ENCODE measurements at regions not wholly inside any gene's neighbourhood (a gene's known extent, or its start where the extent isn't known, plus 50 kb on each side); places are given as distances from the start of the nearest gene placed in this dataset.

DNA sequence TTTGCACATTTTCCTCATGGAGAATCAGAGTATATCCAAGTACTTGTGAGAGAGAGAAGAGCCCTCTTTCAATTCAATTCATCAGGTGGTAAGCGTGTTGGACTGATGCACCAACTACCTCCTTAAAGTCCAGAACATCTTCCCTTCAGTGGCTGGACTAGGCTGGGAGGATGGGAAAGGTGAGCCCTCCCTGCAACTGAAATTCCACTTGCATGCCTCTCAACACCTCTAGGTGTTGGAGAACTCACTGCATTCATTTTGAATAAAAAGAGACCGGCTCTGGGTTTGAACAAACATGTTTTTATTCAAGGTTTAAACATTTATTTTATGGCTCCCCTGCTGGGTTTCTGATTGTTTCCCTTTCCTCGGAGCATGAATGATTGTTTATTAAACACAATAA, 573.5 kb downstream of the CCSER2 start:
- ATAC-seq: no peak

DNA sequence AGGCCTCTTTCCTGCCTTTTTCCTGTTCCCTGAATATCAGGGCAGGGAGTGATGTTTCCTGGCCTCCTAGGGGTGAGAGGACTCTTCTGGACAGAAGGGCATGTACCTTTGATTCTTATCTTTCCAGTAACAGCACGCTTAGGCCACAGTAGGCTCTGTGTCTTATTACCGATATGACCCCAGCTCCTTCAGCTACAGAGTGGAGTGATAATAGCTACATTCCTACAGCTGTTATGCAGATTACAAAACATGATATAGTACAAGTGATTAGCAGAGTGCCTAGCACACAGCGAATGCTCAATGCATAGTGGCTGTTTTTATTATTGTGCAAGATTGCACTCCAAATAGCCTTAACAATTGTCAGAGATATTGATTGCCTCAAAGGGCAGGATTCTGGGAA, 574.2 kb downstream of the CCSER2 start:
- no peak overlapping the region for H3K27ac Mint-ChIP-seq
- H3K9me3 Mint-ChIP-seq: peaks cover 0 to 4% of the 10 kb centered on the region in 2 donors
- no peaks in the 10 kb centered on the region for H3K36me3 Mint-ChIP-seq
- no peak for DNase-seq (ENCODE audit: low spot score in 2 of 2)
- no peak for ATAC-seq

More for the DNA sequence above, 573.5 kb downstream of the CCSER2 start:
- no peak for DNase-seq (ENCODE audit: low spot score in 2 of 2)
- Mint-ChIP-seq H3K36me3 (no peaks in the 10 kb centered on the region), H3K9me3 (peaks cover 0 to 4% of the 10 kb centered on the region in 2 donors), H3K27ac (no peak overlapping the region)

DNA sequence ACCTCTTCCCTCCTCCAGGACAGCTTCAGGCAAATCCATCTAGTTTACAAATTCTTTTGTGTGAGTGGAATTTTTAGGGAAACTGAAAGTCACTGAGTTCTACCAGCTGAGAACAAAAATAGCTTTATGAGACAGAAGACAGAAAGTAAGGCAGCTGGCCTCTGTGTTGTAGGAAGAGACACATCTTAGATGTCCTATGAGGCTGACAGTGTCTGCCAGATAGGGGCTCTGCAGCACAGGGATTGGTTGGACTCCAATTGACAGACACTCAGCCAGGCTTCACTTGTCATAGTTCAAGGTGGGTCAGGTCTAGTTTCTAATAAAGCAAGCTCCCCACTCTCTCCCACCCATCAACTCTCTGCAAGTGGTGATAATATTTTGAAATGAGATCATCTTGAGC, 574.9 kb downstream of the CCSER2 start:
- H3K27ac Mint-ChIP-seq: no peak overlapping the region
- DNase-seq (ENCODE audit: low spot score in 2 of 2): no peak
- H3K9me3 Mint-ChIP-seq: peaks cover 0 to 4% of the 10 kb centered on the region in 2 donors
- H3K36me3 Mint-ChIP-seq: no peaks in the 10 kb centered on the region
- ATAC-seq: no peak

DNA sequence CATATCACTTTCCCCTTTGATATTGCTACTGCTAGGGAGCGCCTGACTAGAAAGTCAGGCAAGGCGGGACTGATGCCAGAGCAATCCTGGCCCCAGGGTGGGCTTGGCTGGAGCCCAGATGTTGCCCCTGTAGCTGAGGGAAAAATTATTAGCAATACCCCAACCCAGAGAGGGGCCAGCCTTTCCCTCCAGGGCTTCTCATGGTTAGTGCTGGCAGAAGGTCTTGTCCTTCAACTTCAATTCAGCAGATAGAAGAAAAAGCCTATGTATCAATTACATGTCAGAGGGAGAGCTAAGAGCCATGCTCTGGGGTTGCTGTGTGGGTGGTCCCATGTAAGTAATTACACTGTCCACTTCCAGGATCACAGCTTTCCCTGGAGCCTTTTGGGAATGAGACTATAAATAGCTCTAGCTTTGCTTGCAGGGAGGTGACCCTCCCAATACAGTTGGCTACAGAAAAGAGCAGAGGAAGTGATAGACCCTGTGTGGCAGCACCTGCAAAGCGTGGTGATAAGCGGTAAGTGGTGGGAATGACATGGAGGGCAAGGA, 579.1 kb downstream of the CCSER2 start:
- DNase-seq (ENCODE audit: low spot score in 2 of 2): no peak

DNA sequence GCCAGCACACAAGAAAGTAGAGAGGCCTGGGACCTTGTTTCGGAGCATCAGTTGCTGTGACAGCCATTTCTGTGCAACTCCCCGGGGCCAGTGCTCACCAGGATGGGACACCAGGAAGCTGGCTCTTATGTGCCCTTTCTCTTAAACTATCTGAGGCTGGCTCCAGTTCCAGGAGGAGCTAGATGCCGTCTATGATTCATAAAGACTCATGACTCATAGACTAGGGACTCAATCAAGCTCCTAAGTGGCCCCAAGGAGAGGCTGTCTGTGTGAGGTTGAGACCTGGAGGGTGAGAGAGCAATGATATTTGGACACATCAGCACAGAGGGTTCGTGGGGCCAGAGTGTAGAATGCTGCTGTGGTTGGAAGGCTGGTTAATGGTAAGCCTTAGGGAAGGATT, 580.1 kb downstream of the CCSER2 start:
- ATAC-seq (no peak), DNase-seq (ENCODE audit: low spot score in 2 of 2) (no peak)
- Mint-ChIP-seq H3K27ac (no peak overlapping the region), H3K36me3 (peaks cover 0 to 4% of the 10 kb centered on the region in 2 donors), H3K9me3 (peaks cover 0 to 4% of the 10 kb centered on the region in 2 donors)

More for the DNA sequence above, 579.1 kb downstream of the CCSER2 start:
- no peak for ATAC-seq
- H3K9me3 Mint-ChIP-seq: peaks cover 0 to 4% of the 10 kb centered on the region in 2 donors
- no peak overlapping the region for H3K27ac Mint-ChIP-seq
- no peaks in the 10 kb centered on the region for H3K36me3 Mint-ChIP-seq

DNA sequence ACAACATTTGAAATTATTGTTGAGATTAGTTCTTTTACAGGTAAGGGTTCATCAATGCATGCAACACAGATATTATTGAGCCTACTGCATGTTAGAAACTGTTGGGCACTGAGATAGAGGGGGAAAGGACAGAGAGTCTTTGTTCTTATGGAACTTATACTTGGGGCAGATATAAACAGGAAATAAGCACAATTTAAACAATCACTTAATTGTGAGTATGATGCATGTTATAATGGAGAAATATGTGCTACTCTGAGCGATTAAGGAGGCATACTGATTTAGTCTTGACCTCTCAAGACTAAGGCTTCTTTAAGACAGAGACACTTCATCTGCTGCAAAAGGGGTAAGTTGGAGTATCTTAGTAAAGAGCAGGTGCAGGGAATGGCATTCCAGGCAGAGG, 593.3 kb downstream of the CCSER2 start:
- no peak for DNase-seq (ENCODE audit: low spot score in 2 of 2)
- Mint-ChIP-seq H3K27ac (no peak overlapping the region), H3K9me3 (peaks cover 6 to 8% of the 10 kb centered on the region in 2 donors), H3K36me3 (no peaks in the 10 kb centered on the region)
- no peak for ATAC-seq

DNA sequence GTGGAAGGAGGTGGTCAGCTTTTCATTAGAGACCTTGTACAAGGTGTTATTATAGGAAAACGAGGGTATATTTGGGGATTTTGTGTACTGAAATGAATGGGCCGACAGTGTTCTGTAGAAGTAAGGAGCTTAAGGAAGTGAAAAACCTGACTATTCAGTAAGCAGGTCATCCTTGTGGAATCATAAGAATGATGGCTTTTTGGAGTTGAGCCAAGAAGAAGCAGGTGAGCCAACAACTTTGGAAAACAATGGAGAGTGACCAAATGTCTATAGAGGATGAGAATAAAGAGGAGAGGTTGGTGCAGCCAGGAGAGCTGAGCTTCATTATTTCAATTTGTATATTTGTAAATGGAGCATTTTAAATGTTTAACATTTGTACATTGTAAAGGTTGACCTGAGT, 595.7 kb downstream of the CCSER2 start:
- Mint-ChIP-seq H3K9me3 (no peaks in the 10 kb centered on the region), H3K36me3 (no peaks in the 10 kb centered on the region), H3K27ac (no peak overlapping the region)
- no peak for DNase-seq (ENCODE audit: low spot score in 2 of 2)
- ATAC-seq: no peak

DNA sequence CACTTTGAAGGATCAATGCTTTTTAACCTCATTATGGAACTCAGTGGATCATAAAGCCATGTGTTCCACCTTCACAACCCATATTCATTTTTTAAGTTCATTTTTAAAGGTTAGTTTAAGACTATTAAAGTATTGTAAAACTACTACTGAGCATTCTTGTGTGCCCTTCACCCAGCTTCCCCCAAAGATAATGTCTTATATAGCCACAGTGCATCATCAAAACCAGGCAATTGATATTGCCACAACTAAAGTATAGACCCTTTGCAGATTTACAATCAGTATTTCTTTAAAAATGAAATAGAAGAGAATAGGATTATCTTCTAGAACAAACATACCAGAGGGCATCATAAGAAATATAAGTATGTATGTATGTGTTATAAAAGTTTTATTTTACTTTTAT, 597.1 kb downstream of the CCSER2 start:
- no peaks in the 10 kb centered on the region for H3K9me3 Mint-ChIP-seq
- ATAC-seq: no peak
- no peak for DNase-seq (ENCODE audit: low spot score in 2 of 2)

DNA sequence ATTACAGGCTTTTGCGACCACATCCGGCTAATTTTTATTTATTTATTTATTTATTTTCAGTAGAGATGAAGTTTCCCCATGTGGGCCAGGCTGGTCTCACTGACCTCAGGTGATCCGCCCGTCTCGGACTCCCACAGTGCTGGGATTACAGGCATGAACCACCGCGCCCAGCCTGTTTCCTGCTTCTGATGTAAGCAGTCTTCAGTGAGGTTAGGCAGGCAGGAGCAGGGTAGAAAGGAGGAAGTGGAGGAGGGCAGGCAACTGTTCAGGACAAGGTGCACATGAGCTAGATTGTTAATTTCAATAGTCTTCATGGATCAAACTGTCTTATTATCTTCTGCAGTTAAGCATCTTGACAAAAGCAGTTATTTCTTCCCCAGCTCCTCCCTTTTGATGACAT, 605.0 kb downstream of the CCSER2 start:
- no peaks in the 10 kb centered on the region for H3K9me3 Mint-ChIP-seq
- no peak overlapping the region for H3K27ac Mint-ChIP-seq
- ATAC-seq: no peak
- DNase-seq (ENCODE audit: low spot score in 2 of 2): no peak
- H3K36me3 Mint-ChIP-seq: no peaks in the 10 kb centered on the region

More for the DNA sequence above, 597.1 kb downstream of the CCSER2 start:
- no peak overlapping the region for H3K27ac Mint-ChIP-seq
- no peaks in the 10 kb centered on the region for H3K36me3 Mint-ChIP-seq

DNA sequence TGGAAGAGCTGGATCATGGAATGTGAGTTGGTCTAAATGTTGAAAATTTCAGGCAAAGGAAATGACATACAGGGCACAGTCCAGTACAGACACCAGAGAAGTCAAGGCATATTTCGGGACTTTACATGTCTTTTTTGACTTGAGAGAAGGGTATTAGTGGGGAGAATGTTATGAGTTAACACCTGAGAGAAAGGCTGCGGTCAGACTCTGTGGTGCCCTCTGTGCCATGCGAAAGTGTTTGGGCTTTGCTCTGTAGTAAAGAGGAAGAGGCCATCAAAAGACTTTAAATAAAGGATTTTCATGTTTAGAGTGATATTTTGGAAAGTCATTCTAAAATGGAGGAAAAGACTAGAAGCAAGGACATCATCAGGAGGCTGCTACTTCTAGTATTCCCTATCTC, 607.4 kb downstream of the CCSER2 start:
- Mint-ChIP-seq H3K9me3 (no peaks in the 10 kb centered on the region), H3K27ac (no peak overlapping the region), H3K36me3 (no peaks in the 10 kb centered on the region)
- no peak for ATAC-seq
- no peak for DNase-seq (ENCODE audit: low spot score in 2 of 2)

DNA sequence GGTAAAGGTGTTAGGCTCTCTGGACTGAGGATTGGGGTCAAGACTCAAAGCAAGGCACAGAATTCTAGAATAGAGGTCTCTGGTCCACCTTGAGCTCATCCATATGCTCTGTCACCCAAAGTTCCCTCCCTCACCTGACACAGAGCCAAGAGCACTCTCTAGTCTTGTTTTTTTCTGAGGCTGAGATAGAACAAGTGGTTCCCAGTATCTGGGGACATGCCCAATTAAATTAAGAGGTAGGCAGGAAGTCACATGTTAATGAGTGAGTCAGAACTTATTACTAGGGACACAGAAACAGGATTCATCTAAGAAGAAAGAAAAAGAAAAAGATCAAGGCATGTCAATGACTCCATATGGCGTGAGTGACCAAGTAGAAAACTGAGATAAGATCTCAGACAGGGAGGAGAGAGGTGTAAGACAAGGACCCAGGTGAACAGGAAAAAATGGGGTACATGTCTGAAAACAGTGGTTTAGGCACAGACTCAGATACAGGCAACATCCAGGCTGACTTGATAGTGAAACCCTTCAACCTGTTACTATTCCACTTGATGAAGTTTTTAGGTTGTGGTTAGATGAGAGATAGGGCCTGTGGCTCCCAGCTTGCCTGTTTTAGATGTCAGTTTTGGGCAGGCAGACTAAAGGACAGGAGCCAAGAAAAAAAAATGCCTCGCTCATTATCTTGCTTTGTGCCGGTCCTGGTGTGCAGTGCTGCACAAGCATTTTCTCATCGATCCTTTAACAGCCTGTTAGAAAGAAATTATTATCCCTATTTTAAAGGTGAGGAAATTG, 609.9 kb downstream of the CCSER2 start:
- H3K27ac Mint-ChIP-seq: no peak overlapping the region
- H3K36me3 Mint-ChIP-seq: no peaks in the 10 kb centered on the region
- ATAC-seq (no peak), DNase-seq (ENCODE audit: low spot score in 2 of 2) (no peak)
- H3K9me3 Mint-ChIP-seq: no peaks in the 10 kb centered on the region

DNA sequence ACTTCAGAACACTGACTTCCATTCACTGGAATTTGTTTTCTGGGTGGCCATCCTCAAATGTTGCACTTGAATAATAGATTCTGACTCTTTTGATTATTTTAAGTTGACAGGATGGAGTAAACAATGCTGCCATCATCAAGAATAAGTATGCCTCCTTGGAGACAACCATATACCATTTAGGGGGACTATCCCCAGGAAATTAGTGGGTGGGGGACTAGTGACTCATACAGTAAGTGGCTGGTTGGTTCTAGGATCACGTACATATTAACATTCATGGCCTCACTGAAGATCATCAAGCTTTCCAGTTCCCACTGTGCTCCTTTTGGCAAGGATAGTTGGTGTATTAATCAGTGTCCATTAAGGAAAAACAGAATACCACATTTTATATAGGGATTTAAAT, 615.2 kb downstream of the CCSER2 start:
- Mint-ChIP-seq H3K36me3 (no peaks in the 10 kb centered on the region), H3K9me3 (no peaks in the 10 kb centered on the region), H3K27ac (no peak overlapping the region)
- DNase-seq (ENCODE audit: low spot score in 2 of 2) (no peak), ATAC-seq (no peak)

DNA sequence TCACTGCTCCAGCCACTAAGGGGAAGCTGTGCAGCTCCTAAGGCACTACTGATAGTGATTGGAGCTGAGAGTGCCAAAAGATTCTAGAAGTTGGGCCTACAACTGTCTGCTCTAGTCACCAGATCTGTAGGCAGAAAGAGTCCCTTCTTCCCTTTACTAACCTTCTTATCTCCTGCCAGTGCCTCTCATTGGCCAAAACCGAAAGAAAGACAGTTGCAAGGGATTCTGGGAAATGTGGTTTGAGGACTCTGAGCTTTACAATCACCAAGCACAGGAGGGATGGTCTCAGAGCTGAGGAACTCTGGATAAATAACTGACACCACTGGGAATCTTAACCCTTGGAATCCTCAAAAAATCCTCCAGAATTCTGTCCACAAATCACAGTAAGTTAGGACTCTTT, 615.8 kb downstream of the CCSER2 start:
- no peak overlapping the region for H3K27ac Mint-ChIP-seq
- DNase-seq (ENCODE audit: low spot score in 2 of 2) (no peak), ATAC-seq (no peak)
- H3K36me3 Mint-ChIP-seq: no peaks in the 10 kb centered on the region
- no peaks in the 10 kb centered on the region for H3K9me3 Mint-ChIP-seq

DNA sequence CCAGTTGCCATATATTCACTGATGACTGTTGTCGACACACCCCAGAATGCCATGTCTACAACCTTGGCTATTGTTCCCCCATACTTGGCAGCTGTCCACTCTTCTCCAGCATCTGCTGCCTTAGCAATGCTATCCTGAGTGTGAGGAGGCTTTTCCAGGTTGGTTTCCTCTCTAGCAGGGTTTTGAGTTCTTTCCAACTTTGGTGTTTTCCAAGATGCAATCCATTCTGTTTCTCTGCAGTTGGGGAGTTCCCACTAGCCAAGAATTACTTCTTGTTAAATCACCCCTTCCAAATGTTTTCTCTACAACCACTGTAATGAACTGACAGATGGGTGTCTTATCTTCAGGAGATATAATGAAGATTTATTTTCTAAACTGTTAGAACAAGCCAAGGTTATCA, 617.4 kb downstream of the CCSER2 start:
- no peak for DNase-seq (ENCODE audit: low spot score in 2 of 2)
- H3K36me3 Mint-ChIP-seq: no peaks in the 10 kb centered on the region
- no peak for ATAC-seq
- no peak overlapping the region for H3K27ac Mint-ChIP-seq
- H3K9me3 Mint-ChIP-seq: no peaks in the 10 kb centered on the region

DNA sequence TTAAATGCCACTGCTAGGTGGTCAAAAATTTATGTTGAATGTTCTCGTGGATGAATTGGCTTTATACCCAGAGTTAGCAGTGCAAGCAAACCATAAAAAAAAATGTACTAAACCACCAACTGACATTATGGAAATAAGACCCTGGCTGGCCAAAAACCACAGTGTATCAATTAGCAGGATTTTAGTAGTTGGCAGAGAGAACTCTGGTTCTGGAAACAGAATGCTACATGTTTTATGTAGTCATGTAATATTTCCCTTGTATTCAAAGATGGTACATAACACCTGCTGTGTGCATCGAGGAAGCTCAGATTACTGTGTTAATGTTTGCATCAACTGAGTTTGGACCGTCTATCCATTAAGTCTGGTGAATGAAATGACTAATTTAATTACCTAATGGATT, 618.5 kb downstream of the CCSER2 start:
- H3K9me3 Mint-ChIP-seq: no peaks in the 10 kb centered on the region
- ATAC-seq: no peak
- H3K36me3 Mint-ChIP-seq: no peaks in the 10 kb centered on the region
- no peak overlapping the region for H3K27ac Mint-ChIP-seq
- DNase-seq (ENCODE audit: low spot score in 2 of 2): no peak

DNA sequence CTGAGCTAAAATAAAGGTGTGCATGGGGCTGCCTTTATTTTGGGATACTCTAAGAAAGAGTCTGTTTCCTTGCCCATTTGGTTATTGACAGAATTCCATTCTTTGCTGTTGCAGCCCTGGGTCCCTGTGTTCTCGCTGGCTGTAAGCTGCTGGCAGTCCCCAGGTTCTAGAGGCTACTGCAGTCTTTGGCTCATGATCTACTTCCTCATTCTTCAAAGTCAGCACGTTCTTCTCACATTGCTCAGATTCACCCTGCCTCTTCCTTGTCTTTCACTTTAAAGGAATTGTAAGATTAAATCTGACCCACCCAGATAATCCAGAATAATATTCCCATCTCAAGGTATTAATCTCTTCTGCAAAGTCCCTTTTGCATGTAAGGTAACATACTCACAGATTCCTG, 620.3 kb downstream of the CCSER2 start:
- no peaks in the 10 kb centered on the region for H3K9me3 Mint-ChIP-seq
- no peak for ATAC-seq
- DNase-seq (ENCODE audit: low spot score in 2 of 2): no peak
- no peaks in the 10 kb centered on the region for H3K36me3 Mint-ChIP-seq
- no peak overlapping the region for H3K27ac Mint-ChIP-seq

DNA sequence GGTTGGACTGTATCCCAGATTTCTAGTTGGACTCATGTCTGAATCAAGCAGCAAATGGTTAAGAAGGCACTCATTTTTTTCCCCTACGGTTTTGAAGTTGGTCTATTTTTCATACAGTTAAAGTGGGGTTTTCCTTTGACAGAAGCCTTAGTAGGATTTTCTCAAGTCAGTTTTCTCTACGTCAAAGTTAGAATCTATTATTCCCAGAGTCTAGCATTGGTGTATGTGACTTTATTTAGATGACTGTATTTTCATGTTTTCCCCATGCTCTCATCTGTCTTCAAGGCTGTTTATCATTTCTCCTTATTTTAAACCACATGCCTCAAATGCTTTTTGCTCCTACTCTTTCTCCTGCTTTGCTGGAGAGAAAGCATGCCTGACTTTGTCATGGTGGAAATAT, 623.2 kb downstream of the CCSER2 start:
- H3K36me3 Mint-ChIP-seq: no peaks in the 10 kb centered on the region
- no peak overlapping the region for H3K27ac Mint-ChIP-seq
- H3K9me3 Mint-ChIP-seq: no peaks in the 10 kb centered on the region
- DNase-seq (ENCODE audit: low spot score in 2 of 2) (no peak), ATAC-seq (no peak)

DNA sequence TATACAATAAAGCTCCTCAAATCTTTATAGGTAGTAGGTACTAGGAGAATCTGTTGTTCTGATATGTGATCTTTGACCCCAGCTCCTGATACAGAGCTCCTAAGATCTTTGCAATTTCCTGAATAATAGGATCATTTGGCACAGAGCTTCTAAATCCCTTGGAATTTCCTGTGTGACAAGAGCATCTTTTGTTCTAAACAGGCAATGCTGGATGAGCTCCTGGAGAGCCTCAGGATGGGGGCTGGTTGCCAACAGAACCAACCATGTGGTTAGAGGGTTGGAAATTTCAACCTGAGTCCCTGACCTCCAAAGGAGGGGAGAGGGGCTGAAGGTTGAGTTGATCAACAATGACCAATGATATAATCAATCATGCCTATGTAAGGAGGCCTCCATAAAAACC, 629.0 kb downstream of the CCSER2 start:
- H3K9me3 Mint-ChIP-seq: peaks cover 0 to 5% of the 10 kb centered on the region in 2 donors
- H3K36me3 Mint-ChIP-seq: no peaks in the 10 kb centered on the region
- H3K27ac Mint-ChIP-seq: no peak overlapping the region
- DNase-seq (ENCODE audit: low spot score in 2 of 2) (no peak), ATAC-seq (no peak)

Measured in activated naive CD4-positive, alpha-beta T cell treated with anti-CD3 and anti-CD28 coated beads, Interleukin-2, amount 50 U/mL, for 72 hours (primary cell).